Erythroblast (primary cell): ENCODE measurements at regions not wholly inside any gene's neighbourhood (a gene's known extent, or its start where the extent isn't known, plus 50 kb on each side); places are given as distances from the start of the nearest gene placed in this dataset.

Source experiments
- DNase-seq, 2 experiments: peaks; one replicate each; lab custom pipeline; 2025; lab: John Stamatoyannopoulos, UW
- GATA1 ChIP-seq: IDR thresholded peaks from 2 replicates; pipeline ENCODE4 v1.6.1; 2011; ENCODE audit warnings: low read depth, mild to moderate bottlenecking, control low read depth, low read length, moderate library complexity
- POLR2A ChIP-seq: IDR thresholded peaks from 2 replicates; pipeline ENCODE4 v1.6.1; 2011; ENCODE audit warnings: mild to moderate bottlenecking, low read length

- no peak for TF ChIP-seq GATA1
- TF ChIP-seq POLR2A: no peak
- no peak for DNase-seq
Observed at GRCh38 chr1:96367791-96368190, 353.8 kb upstream of the PTBP2 start.

- DNase-seq: no peak
- no peak for TF ChIP-seq POLR2A
- TF ChIP-seq GATA1: no peak
Observed at GRCh38 chr1:96370757-96371156, 350.8 kb upstream of the PTBP2 start.

- TF ChIP-seq POLR2A: no peak
- no peak for TF ChIP-seq GATA1
- DNase-seq: no peak
Observed at GRCh38 chr1:96372881-96373280, 348.7 kb upstream of the PTBP2 start.

- no peak for DNase-seq
- TF ChIP-seq GATA1: no peak
- TF ChIP-seq POLR2A: no peak
Observed at GRCh38 chr1:96374076-96374762, 347.4 kb upstream of the PTBP2 start.

GRCh38 chr1:96376846-96377245 is 344.7 kb upstream of the PTBP2 start:
- TF ChIP-seq GATA1 (no peak), POLR2A (no peak)

GRCh38 chr1:96384611-96385010 is 337.0 kb upstream of the PTBP2 start:
- DNase-seq: no peak
- TF ChIP-seq GATA1 (no peak), POLR2A (no peak)

More at GRCh38 chr1:96376846-96377245, 344.7 kb upstream of the PTBP2 start:
- no peak for DNase-seq

- DNase-seq: peak; percentile 0 to 1
- TF ChIP-seq POLR2A (no peak), GATA1 (no peak)
Observed at GRCh38 chr1:96387785-96388184, 333.8 kb upstream of the PTBP2 start.

- no peak for DNase-seq
Observed at GRCh38 chr1:96388421-96389310, 332.9 kb upstream of the PTBP2 start.

GRCh38 chr1:96400089-96400488 is 321.5 kb upstream of the PTBP2 start:
- no peak for DNase-seq
- TF ChIP-seq POLR2A (no peak), GATA1 (no peak)

More at GRCh38 chr1:96388421-96389310, 332.9 kb upstream of the PTBP2 start:
- TF ChIP-seq GATA1: no peak
- TF ChIP-seq POLR2A: no peak

- TF ChIP-seq GATA1 (no peak), POLR2A (no peak)
- no peak for DNase-seq
Observed at GRCh38 chr1:96409087-96409486, 312.5 kb upstream of the PTBP2 start.

- no peak for DNase-seq
- TF ChIP-seq GATA1: no peak
- TF ChIP-seq POLR2A: no peak
Observed at GRCh38 chr1:96409689-96410088, 311.9 kb upstream of the PTBP2 start.

GRCh38 chr1:96411006-96411405 is 310.6 kb upstream of the PTBP2 start:
- no peak for DNase-seq

GRCh38 chr1:96414598-96414997 is 307.0 kb upstream of the PTBP2 start:
- TF ChIP-seq GATA1 (no peak), POLR2A (no peak)
- DNase-seq: no peak

More at GRCh38 chr1:96411006-96411405, 310.6 kb upstream of the PTBP2 start:
- TF ChIP-seq GATA1: no peak
- no peak for TF ChIP-seq POLR2A

GRCh38 chr1:96416111-96416595 is 305.4 kb upstream of the PTBP2 start:
- TF ChIP-seq POLR2A: no peak
- no peak for TF ChIP-seq GATA1
- no peak for DNase-seq
